Gastroesophageal sphincter (tissue), 4 donors: ENCODE measurements at regions not wholly inside any gene's neighbourhood (a gene's known extent, or its start where the extent isn't known, plus 50 kb on each side); places are given as distances from the start of the nearest gene placed in this dataset.

Experiments used
- ATAC-seq: fragments of 150-250 bp; one replicate; pipeline ENCODE4 v1.9.1; 2016; ENCODE audit warnings: mild to moderate bottlenecking, moderate library complexity
- H3K27ac ChIP-seq, 4 donors: fragments of 200-600 bp; sonication (generic) in 3 of 4; 1 replicate in 3 of 4; 2 replicates in 1 of 4; pipeline ENCODE4 v1.5.1; 2016 to 2019
- H3K27me3 ChIP-seq: fragments of 200-600 bp; sonication (generic); one replicate; pipeline ENCODE4 v1.5.1; 2019
- H3K36me3 ChIP-seq, 2 donors: fragments of 200-600 bp; sonication (generic); one replicate each; pipeline ENCODE4 v1.5.1; 2019; ENCODE audit warnings: control low read depth in 1 of 2
- H3K4me1 ChIP-seq, 3 donors: fragments of 200-600 bp; sonication (generic); 1 replicate in 2 of 3; 2 replicates in 1 of 3; pipeline ENCODE4 v1.5.1; 2016 to 2019; ENCODE audit warnings: control low read depth in 2 of 3
- H3K4me3 ChIP-seq, 2 donors: fragments of 200-600 bp; sonication (generic); one replicate each; pipeline ENCODE4 v1.5.1; 2019; ENCODE audit warnings: mild to moderate bottlenecking in 1 of 2, moderate library complexity in 1 of 2
- H3K9me3 ChIP-seq, 3 donors: fragments of 200-600 bp; sonication (generic); one replicate each; pipeline ENCODE4 v1.5.1; 2017 to 2019; ENCODE audit warnings: control low read depth in 2 of 3
- CTCF ChIP-seq, 4 experiments: fragments of 200-600 bp in 2 of 4; fragments of 450-650 bp in 2 of 4; sonication (generic) in 1 of 4; IDR thresholded peaks; one replicate each; pipeline ENCODE4 v1.5.1; 2017 to 2019; ENCODE audit warnings: antibody characterized with exemption in 4 of 4, mild to moderate bottlenecking in 2 of 4, moderate library complexity in 2 of 4
- EP300 ChIP-seq: sonication (generic); formaldehyde crosslinking; IDR thresholded peaks from one replicate; pipeline ENCODE4 v1.6.1; 2017; ENCODE audit warnings: antibody characterized with exemption, mild to moderate bottlenecking
- POLR2A ChIP-seq, 2 donors: fragments of 450-650 bp; IDR thresholded peaks; one replicate each; pipeline ENCODE4 v1.6.1; 2017; ENCODE audit warnings: antibody characterized with exemption in 2 of 2, mild to moderate bottlenecking in 2 of 2, moderate library complexity in 1 of 2
- POLR2AphosphoS5 ChIP-seq: sonication (generic); formaldehyde crosslinking; IDR thresholded peaks from one replicate; pipeline ENCODE4 v1.6.1; 2017; ENCODE audit warnings: antibody characterized with exemption
- WGBS, 2 donors: methylation state at CpG; one replicate each; pipeline ENCODE4 v1.1.5; 2018; ENCODE audit warnings: low coverage in 1 of 2; 5-methylcytosine and 5-hydroxymethylcytosine counted together

- Histone ChIP-seq H3K27ac (no peak overlapping the region), H3K4me3 (no peak overlapping the region), H3K27me3 (no peaks in the 10 kb centered on the region), H3K36me3 (no peaks in the 10 kb centered on the region), H3K9me3 (no peaks in the 10 kb centered on the region), H3K4me1 (no peaks in the 10 kb centered on the region)
- 34 to 68% methylated on average over 4 to 5 of the region's 5 CpGs for WGBS, 2 donors
- TF ChIP-seq CTCF (IDR thresholded peaks at IDR 0.05) (no peak), POLR2AphosphoS5 (no peak), EP300 (no peak), POLR2A (IDR thresholded peaks at IDR 0.05) (no peak)
- no peak for ATAC-seq
Measured at GRCh38 chr11:107222916-107223460, 204.7 kb upstream of the GUCY1A2 start.

DNA sequence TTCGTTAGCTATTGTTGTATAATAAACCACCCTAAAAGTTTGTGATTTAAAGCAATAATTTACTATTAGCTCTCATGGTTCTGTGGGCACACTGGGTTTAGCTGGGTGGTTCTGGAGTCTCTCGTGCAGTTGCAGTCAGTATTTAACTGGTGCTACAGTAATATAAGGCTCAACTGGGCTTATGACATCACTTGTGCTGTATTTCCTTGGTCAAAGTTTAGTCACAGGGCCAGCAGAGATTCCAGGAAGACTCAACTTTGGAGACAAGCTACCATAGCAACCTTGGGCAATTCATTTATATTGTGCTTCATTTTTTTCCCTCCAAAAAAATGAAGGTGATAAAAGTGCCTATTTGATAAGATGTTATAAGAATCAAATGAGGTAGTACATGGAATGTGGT, 204.2 kb upstream of the GUCY1A2 start:
- H3K36me3 ChIP-seq: no peaks in the 10 kb centered on the region
- WGBS, 2 donors: 100% methylated on average over 1 to 2 of the region's 2 CpGs
- no peak overlapping the region for H3K27ac ChIP-seq
- H3K27me3 ChIP-seq: no peaks in the 10 kb centered on the region
- H3K4me3 ChIP-seq: no peak overlapping the region
- H3K9me3 ChIP-seq: no peaks in the 10 kb centered on the region
- TF ChIP-seq CTCF (IDR thresholded peaks at IDR 0.05) (no peak), POLR2A (IDR thresholded peaks at IDR 0.05) (no peak), POLR2AphosphoS5 (no peak), EP300 (no peak)
- H3K4me1 ChIP-seq: no peaks in the 10 kb centered on the region
- no peak for ATAC-seq

GRCh38 chr11:107221748-107222285, 203.5 kb upstream of the GUCY1A2 start:
- 66 to 85% methylated on average over 4 of the region's 4 CpGs for WGBS, 2 donors
- H3K4me3 ChIP-seq: no peak overlapping the region
- no peaks in the 10 kb centered on the region for H3K27me3 ChIP-seq
- TF ChIP-seq EP300 (no peak), CTCF (IDR thresholded peaks at IDR 0.05) (no peak), POLR2A (IDR thresholded peaks at IDR 0.05) (no peak)
- no peak for ATAC-seq
- H3K9me3 ChIP-seq: no peaks in the 10 kb centered on the region
- H3K4me1 ChIP-seq: no peaks in the 10 kb centered on the region
- H3K36me3 ChIP-seq: no peaks in the 10 kb centered on the region
- H3K27ac ChIP-seq: no peak overlapping the region

GRCh38 chr11:107218123-107219013, 200.1 kb upstream of the GUCY1A2 start:
- WGBS, 2 donors: 29 to 51% methylated on average over 10 of the region's 10 CpGs
- H3K36me3 ChIP-seq: no peaks in the 10 kb centered on the region
- H3K9me3 ChIP-seq: no peaks in the 10 kb centered on the region
- H3K4me1 ChIP-seq: no peaks in the 10 kb centered on the region
- no peak overlapping the region for H3K27ac ChIP-seq
- ATAC-seq: no peak
- TF ChIP-seq CTCF (IDR thresholded peaks at IDR 0.05) (no peak), POLR2AphosphoS5 (no peak), EP300 (no peak), POLR2A (IDR thresholded peaks at IDR 0.05) (no peak)
- no peaks in the 10 kb centered on the region for H3K27me3 ChIP-seq
- H3K4me3 ChIP-seq: no peak overlapping the region

- ATAC-seq: no peak
- H3K4me3 ChIP-seq: no peak overlapping the region
- H3K9me3 ChIP-seq: no peaks in the 10 kb centered on the region
- H3K36me3 ChIP-seq: no peaks in the 10 kb centered on the region
- TF ChIP-seq EP300 (no peak), POLR2A (IDR thresholded peaks at IDR 0.05) (no peak), POLR2AphosphoS5 (no peak), CTCF (IDR thresholded peaks at IDR 0.05) (no peak)
- H3K27ac ChIP-seq: no peak overlapping the region
- 90 to 100% methylated on average over 2 to 7 of the region's 7 CpGs for WGBS, 2 donors
- H3K4me1 ChIP-seq: no peaks in the 10 kb centered on the region
- no peaks in the 10 kb centered on the region for H3K27me3 ChIP-seq
Measured at GRCh38 chr11:107217444-107217843, 199.2 kb upstream of the GUCY1A2 start.
